Mesendoderm (in vitro differentiated cells): ENCODE measurements at regions not wholly inside any gene's neighbourhood (a gene's known extent, or its start where the extent isn't known, plus 50 kb on each side); places are given as distances from the start of the nearest gene placed in this dataset.

Source experiments
- DNase-seq: peaks from one replicate; pipeline ENCODE4 v3.0.0; 2013
- H2AK5ac ChIP-seq: 2 replicates; pipeline ENCODE4 v1.6.1; 2013; ENCODE audit warnings: low read length, inconsistent platforms
- H2BK120ac ChIP-seq: 2 replicates; pipeline ENCODE4 v1.6.1; 2013; ENCODE audit warnings: low read depth, mild to moderate bottlenecking, low read length, moderate library complexity, mixed read lengths
- H2BK15ac ChIP-seq: replicated peaks from 2 replicates; pipeline ENCODE4 v1.6.1; 2013; ENCODE audit warnings: low read depth, mild to moderate bottlenecking, moderate library complexity
- H2BK5ac ChIP-seq: 2 replicates; pipeline ENCODE4 v1.6.1; 2013; ENCODE audit warnings: low read length, inconsistent platforms
- H3K18ac ChIP-seq: 2 replicates; pipeline ENCODE4 v1.6.1; 2013; ENCODE audit warnings: mild to moderate bottlenecking, low read length, mixed read lengths
- H3K23ac ChIP-seq: one replicate; pipeline ENCODE4 v1.6.1; 2013; ENCODE audit warnings: low read length
- H3K27ac ChIP-seq: 2 replicates; pipeline ENCODE4 v1.5.1; 2013; ENCODE audit warnings: low read depth, mild to moderate bottlenecking, inconsistent platforms, low read length, moderate library complexity
- H3K27me3 ChIP-seq: 2 replicates; pipeline ENCODE4 v1.6.1; 2013; ENCODE audit warnings: low read length, control low read depth, mild to moderate bottlenecking, inconsistent platforms; ENCODE audit not compliant: insufficient read depth, poor library complexity
- H3K36me3 ChIP-seq: 2 replicates; pipeline ENCODE4 v1.6.1; 2013; ENCODE audit warnings: low read length, inconsistent platforms; ENCODE audit not compliant: control insufficient read depth, insufficient read depth
- H3K4ac ChIP-seq: one replicate; pipeline ENCODE4 v1.6.1; 2013; ENCODE audit warnings: low read depth, mild to moderate bottlenecking, low read length, moderate library complexity
- H3K4me1 ChIP-seq: 2 replicates; pipeline ENCODE4 v1.6.1; 2013; ENCODE audit warnings: low read depth, low read length, inconsistent platforms; ENCODE audit not compliant: control insufficient read depth
- H3K4me2 ChIP-seq: 2 replicates; pipeline ENCODE4 v1.6.1; 2013; ENCODE audit warnings: low read length
- H3K4me3 ChIP-seq: 2 replicates; pipeline ENCODE4 v1.5.1; 2013; ENCODE audit warnings: mild to moderate bottlenecking, low read length
- H3K56ac ChIP-seq: one replicate; pipeline ENCODE4 v1.6.1; 2013; ENCODE audit warnings: low read length
- H3K79me1 ChIP-seq: 2 replicates; pipeline ENCODE4 v1.6.1; 2013; ENCODE audit warnings: low read length, inconsistent platforms
- H3K79me2 ChIP-seq: 2 replicates; pipeline ENCODE4 v1.6.1; 2013; ENCODE audit warnings: mild to moderate bottlenecking, low read length; ENCODE audit not compliant: control insufficient read depth, insufficient read depth
- H3K9ac ChIP-seq: 2 replicates; pipeline ENCODE4 v1.6.1; 2013; ENCODE audit warnings: low read length, inconsistent platforms
- H4K5ac ChIP-seq: one replicate; pipeline ENCODE4 v1.6.1; 2013; ENCODE audit warnings: low read length
- H4K8ac ChIP-seq: one replicate; pipeline ENCODE4 v1.6.1; 2013; ENCODE audit warnings: low read depth, mild to moderate bottlenecking, control low read depth, low read length, moderate library complexity
- WGBS: extraction: QIAGEN DNeasy Blood & Tissue Kit; methylation state at CpG from one replicate; pipeline ENCODE4 v1.1.7; 2013; ENCODE audit warnings: low lambda C conversion rate, missing lambda C conversion rate; ENCODE audit not compliant: insufficient coverage; ENCODE audit errors: extremely low coverage; 5-methylcytosine and 5-hydroxymethylcytosine counted together

DNA sequence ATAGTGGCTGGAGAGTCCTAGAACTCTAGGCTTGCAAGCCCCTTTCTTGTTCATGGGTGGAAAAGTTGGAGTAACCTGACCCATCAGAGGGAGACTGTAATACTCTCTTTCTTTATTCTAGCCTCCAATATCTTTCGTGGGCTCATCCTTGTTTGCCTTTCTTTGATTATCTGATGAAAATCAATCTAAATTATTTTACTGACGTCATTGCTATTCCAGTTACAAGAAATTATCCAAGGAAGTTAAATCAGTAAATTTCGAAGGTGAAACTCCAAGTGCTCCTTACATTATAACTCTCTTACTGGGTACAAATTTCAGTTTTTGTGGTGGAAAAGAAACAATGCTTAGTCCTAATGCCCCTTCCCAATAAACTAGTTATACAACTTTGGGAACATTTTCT, 412.9 kb downstream of the IDS start:
- WGBS: no CpG with 5 or more reads among the region's 3 CpGs
- Histone ChIP-seq H4K5ac (no peak overlapping the region), H3K23ac (no peak overlapping the region), H3K79me2 (no peaks in the 10 kb centered on the region), H4K8ac (no peak overlapping the region), H3K36me3 (no peaks in the 10 kb centered on the region), H3K4me2 (no peak overlapping the region), H3K9ac (no peak overlapping the region), H3K56ac (no peak overlapping the region), H2BK15ac (no peak overlapping the region), H3K27ac (no peak overlapping the region), H3K4ac (no peak overlapping the region), H2BK120ac (no peak overlapping the region), H3K4me3 (no peak overlapping the region), H2BK5ac (no peak overlapping the region), H3K18ac (no peak overlapping the region), H3K79me1 (no peaks in the 10 kb centered on the region), H3K27me3 (no peaks in the 10 kb centered on the region), H2AK5ac (no peak overlapping the region), H3K4me1 (no peaks in the 10 kb centered on the region)
- DNase-seq: no peak

GRCh38 chrX:149079805-149080406, 425.2 kb downstream of the IDS start:
- H4K5ac ChIP-seq: no peak overlapping the region
- no peak overlapping the region for H3K4me3 ChIP-seq
- H2BK15ac ChIP-seq: no peak overlapping the region
- no peaks in the 10 kb centered on the region for H3K4me1 ChIP-seq
- no peak overlapping the region for H3K9ac ChIP-seq
- H3K79me2 ChIP-seq: no peaks in the 10 kb centered on the region
- H3K4ac ChIP-seq: no peak overlapping the region
- no peak overlapping the region for H4K8ac ChIP-seq
- no peak overlapping the region for H2AK5ac ChIP-seq
- no peak overlapping the region for H3K23ac ChIP-seq
- H2BK120ac ChIP-seq: no peak overlapping the region
- no peaks in the 10 kb centered on the region for H3K36me3 ChIP-seq
- H3K27me3 ChIP-seq: no peaks in the 10 kb centered on the region
- no CpG with 5 or more reads among the region's 5 CpGs for WGBS
- no peak overlapping the region for H3K18ac ChIP-seq
- no peak for DNase-seq
- H3K4me2 ChIP-seq: no peak overlapping the region
- H2BK5ac ChIP-seq: no peak overlapping the region
- no peak overlapping the region for H3K27ac ChIP-seq
- no peak overlapping the region for H3K56ac ChIP-seq
- H3K79me1 ChIP-seq: no peaks in the 10 kb centered on the region

- peak; percentile 1 for DNase-seq
These were observed 430.7 kb downstream of the IDS start for GRCh38 chrX:149074398-149074797.

DNA sequence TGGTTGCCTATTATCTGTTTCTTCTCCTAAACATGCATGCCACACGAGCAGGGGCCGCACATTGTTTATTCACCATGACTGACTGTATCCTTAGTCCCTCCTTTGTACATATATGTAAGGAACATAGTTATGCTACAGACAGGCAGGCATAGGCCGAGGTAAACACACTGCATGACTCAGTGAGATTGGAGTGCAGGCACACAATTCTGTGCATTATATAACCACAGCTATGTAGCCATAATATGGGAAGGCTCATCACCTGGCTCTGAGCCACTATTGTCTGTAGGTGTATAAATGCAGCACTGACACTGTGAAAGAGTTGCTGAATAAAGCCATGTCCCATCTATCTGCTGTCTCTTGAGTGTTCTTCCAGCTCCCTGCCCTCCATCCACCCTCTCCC, 431.6 kb downstream of the IDS start:
- Histone ChIP-seq H3K18ac (no peak overlapping the region), H2BK120ac (no peak overlapping the region), H3K27ac (no peak overlapping the region), H3K56ac (no peak overlapping the region), H3K79me1 (no peaks in the 10 kb centered on the region), H2BK5ac (no peak overlapping the region), H3K4me2 (no peak overlapping the region), H3K23ac (no peak overlapping the region), H4K8ac (no peak overlapping the region), H3K9ac (no peak overlapping the region), H4K5ac (no peak overlapping the region), H2AK5ac (no peak overlapping the region), H3K27me3 (no peaks in the 10 kb centered on the region), H2BK15ac (no peak overlapping the region), H3K4ac (no peak overlapping the region), H3K4me1 (no peaks in the 10 kb centered on the region), H3K4me3 (no peak overlapping the region), H3K36me3 (no peaks in the 10 kb centered on the region), H3K79me2 (no peaks in the 10 kb centered on the region)
- no peak for DNase-seq
- WGBS: no CpG with 5 or more reads among the region's 3 CpGs

More at GRCh38 chrX:149074398-149074797, 430.7 kb downstream of the IDS start:
- no peak overlapping the region for H4K5ac ChIP-seq
- H3K27ac ChIP-seq: no peak overlapping the region
- H3K9ac ChIP-seq: no peak overlapping the region
- no peak overlapping the region for H2BK15ac ChIP-seq
- no CpG with 5 or more reads among the region's 8 CpGs for WGBS
- H3K79me1 ChIP-seq: no peaks in the 10 kb centered on the region
- no peaks in the 10 kb centered on the region for H3K27me3 ChIP-seq
- H3K4me1 ChIP-seq: no peaks in the 10 kb centered on the region
- no peak overlapping the region for H3K4me2 ChIP-seq
- H3K18ac ChIP-seq: no peak overlapping the region
- H3K23ac ChIP-seq: no peak overlapping the region
- H2BK5ac ChIP-seq: no peak overlapping the region
- no peak overlapping the region for H3K56ac ChIP-seq
- no peak overlapping the region for H3K4ac ChIP-seq
- no peaks in the 10 kb centered on the region for H3K79me2 ChIP-seq
- H3K4me3 ChIP-seq: no peak overlapping the region
- H4K8ac ChIP-seq: no peak overlapping the region
- H2BK120ac ChIP-seq: no peak overlapping the region
- H3K36me3 ChIP-seq: no peaks in the 10 kb centered on the region
- H2AK5ac ChIP-seq: no peak overlapping the region

DNA sequence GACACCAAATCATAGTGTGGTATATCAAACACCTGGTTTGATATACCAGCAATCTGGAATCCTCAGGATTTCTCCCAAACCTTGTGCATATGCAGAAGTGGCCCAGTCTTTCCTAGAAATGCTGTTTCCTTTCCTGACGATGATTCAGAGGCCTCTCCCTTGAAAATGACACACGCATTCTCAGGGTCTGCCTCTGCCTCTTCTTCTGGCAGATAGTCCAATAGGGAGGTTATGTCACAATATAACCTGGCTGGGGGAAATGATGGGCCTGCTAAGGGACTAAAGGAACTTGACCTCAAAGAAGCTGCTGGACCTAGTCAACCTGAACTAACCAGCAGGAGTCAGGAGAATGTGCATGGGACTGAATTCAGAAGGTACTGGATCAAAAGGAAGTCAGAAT, 435.2 kb downstream of the IDS start:
- Histone ChIP-seq H2BK5ac (no peak overlapping the region), H3K36me3 (no peaks in the 10 kb centered on the region)
- WGBS: no CpG with 5 or more reads among the region's 2 CpGs

GRCh38 chrX:149060921-149061320, 444.2 kb downstream of the IDS start:
- H2BK5ac ChIP-seq: no peak overlapping the region
- no peaks in the 10 kb centered on the region for H3K79me2 ChIP-seq
- H3K23ac ChIP-seq: no peak overlapping the region
- no peaks in the 10 kb centered on the region for H3K4me1 ChIP-seq
- no peak overlapping the region for H4K8ac ChIP-seq
- H3K56ac ChIP-seq: no peak overlapping the region
- no peak overlapping the region for H2BK15ac ChIP-seq
- no peak overlapping the region for H3K18ac ChIP-seq
- DNase-seq: no peak
- no peak overlapping the region for H2AK5ac ChIP-seq
- no peak overlapping the region for H4K5ac ChIP-seq
- H3K27ac ChIP-seq: no peak overlapping the region
- H3K4me3 ChIP-seq: no peak overlapping the region
- no peak overlapping the region for H3K9ac ChIP-seq
- no CpG with 5 or more reads among the region's 2 CpGs for WGBS
- no peak overlapping the region for H3K4me2 ChIP-seq
- H3K4ac ChIP-seq: no peak overlapping the region
- no peaks in the 10 kb centered on the region for H3K79me1 ChIP-seq
- H3K36me3 ChIP-seq: no peaks in the 10 kb centered on the region
- no peak overlapping the region for H2BK120ac ChIP-seq
- H3K27me3 ChIP-seq: no peaks in the 10 kb centered on the region

More for the DNA sequence above, 435.2 kb downstream of the IDS start:
- no peaks in the 10 kb centered on the region for H3K4me1 ChIP-seq
- no peak overlapping the region for H3K23ac ChIP-seq
- no peaks in the 10 kb centered on the region for H3K27me3 ChIP-seq
- no peak overlapping the region for H3K56ac ChIP-seq
- H4K5ac ChIP-seq: no peak overlapping the region
- no peak overlapping the region for H3K4me3 ChIP-seq
- no peak for DNase-seq
- no peak overlapping the region for H3K4ac ChIP-seq
- no peak overlapping the region for H3K27ac ChIP-seq
- no peaks in the 10 kb centered on the region for H3K79me1 ChIP-seq
- no peak overlapping the region for H3K4me2 ChIP-seq
- H3K9ac ChIP-seq: no peak overlapping the region
- no peak overlapping the region for H2BK15ac ChIP-seq
- H4K8ac ChIP-seq: no peak overlapping the region
- H2AK5ac ChIP-seq: no peak overlapping the region
- H3K18ac ChIP-seq: no peak overlapping the region
- no peaks in the 10 kb centered on the region for H3K79me2 ChIP-seq
- no peak overlapping the region for H2BK120ac ChIP-seq
